Liver (tissue), 8 donors: ENCODE measurements at regions not wholly inside any gene's neighbourhood (a gene's known extent, or its start where the extent isn't known, plus 50 kb on each side); places are given as distances from the start of the nearest gene placed in this dataset.

Experiments used
- DNase-seq: peaks from one replicate; pipeline ENCODE4 v3.0.0-alpha.2; 2017; ENCODE audit warnings: low spot score
- H3K27ac ChIP-seq, 2 donors: one replicate each; pipeline ENCODE4 v1.7.0; 2013; ENCODE audit warnings: inconsistent platforms in 2 of 2, low read length in 2 of 2, control low read depth in 1 of 2, low read depth in 1 of 2, mild to moderate bottlenecking in 1 of 2
- H3K27me3 ChIP-seq, 4 donors: one replicate each; pipeline versions ENCODE4 v1.6.1 to v1.7.0; 2013; ENCODE audit warnings: low read length in 3 of 4, inconsistent platforms in 1 of 4, mild to moderate bottlenecking in 1 of 4, moderate library complexity in 1 of 4; ENCODE audit not compliant: control insufficient read depth in 4 of 4, insufficient read depth in 4 of 4
- H3K36me3 ChIP-seq, 4 donors: one replicate each; pipeline versions ENCODE4 v1.6.1 to v1.7.0; 2013; ENCODE audit warnings: low read length in 3 of 4, mild to moderate bottlenecking in 3 of 4, low read depth in 1 of 4, moderate library complexity in 1 of 4; ENCODE audit not compliant: control insufficient read depth in 4 of 4, insufficient read depth in 3 of 4
- H3K4me1 ChIP-seq, 4 donors: one replicate each; pipeline versions ENCODE4 v1.6.1 to v1.7.0; 2013; ENCODE audit warnings: low read length in 3 of 4, mild to moderate bottlenecking in 3 of 4, moderate library complexity in 1 of 4; ENCODE audit not compliant: control insufficient read depth in 4 of 4, insufficient read depth in 4 of 4
- H3K4me3 ChIP-seq, 3 donors: one replicate each; pipeline versions ENCODE4 v1.6.1 to v1.7.0; 2013; ENCODE audit warnings: low read length in 3 of 3, control low read depth in 1 of 3, low read depth in 1 of 3, mild to moderate bottlenecking in 1 of 3
- H3K9ac ChIP-seq, 2 donors: one replicate each; pipeline ENCODE4 v1.7.0; 2013; ENCODE audit warnings: low read length in 2 of 2, mild to moderate bottlenecking in 2 of 2, moderate library complexity in 2 of 2, control low read depth in 1 of 2, low read depth in 1 of 2
- H3K9me3 ChIP-seq, 4 donors: one replicate each; pipeline versions ENCODE4 v1.6.1 to v1.7.0; 2013; ENCODE audit warnings: low read length in 3 of 4; ENCODE audit not compliant: control insufficient read depth in 4 of 4
- ATF3 ChIP-seq: IDR thresholded peaks from 2 replicates; pipeline ENCODE4 v1.6.1; 2016; ENCODE audit warnings: antibody characterized with exemption
- CTCF ChIP-seq: fragments of 150-350 bp; IDR thresholded peaks from 2 replicates; pipeline ENCODE4 v1.5.1; 2017; ENCODE audit warnings: improper control_type of control experiment, low read depth, low read length; ENCODE audit not compliant: missing input control
- EGR1 ChIP-seq, 2 donors: IDR thresholded peaks; 2 replicates each; pipeline ENCODE4 v1.6.1; 2016 to 2018; ENCODE audit warnings: antibody characterized with exemption in 2 of 2, low read depth in 2 of 2
- FOXA1 ChIP-seq: IDR thresholded peaks from 2 replicates; pipeline ENCODE4 v1.6.1; 2016; ENCODE audit warnings: antibody characterized with exemption
- FOXA2 ChIP-seq: IDR thresholded peaks from 2 replicates; pipeline ENCODE4 v1.6.1; 2016; ENCODE audit warnings: antibody characterized with exemption
- GABPA ChIP-seq, 2 donors: IDR thresholded peaks in 1 of 2; conservative IDR thresholded peaks in 1 of 2; 2 replicates each; pipeline ENCODE4 v1.6.1; 2016; ENCODE audit warnings: antibody characterized with exemption in 2 of 2, mild to moderate bottlenecking in 1 of 2, moderate library complexity in 1 of 2
- HNF4A ChIP-seq, 2 donors: conservative IDR thresholded peaks; 2 replicates each; pipeline ENCODE4 v1.6.1; 2016; ENCODE audit warnings: antibody characterized with exemption in 2 of 2, mild to moderate bottlenecking in 2 of 2
- HNF4G ChIP-seq: IDR thresholded peaks from 2 replicates; pipeline ENCODE4 v1.6.1; 2016; ENCODE audit warnings: antibody characterized with exemption
- JUND ChIP-seq, 2 donors: IDR thresholded peaks; 2 replicates each; pipeline ENCODE4 v1.6.1; 2016; ENCODE audit warnings: antibody characterized with exemption in 2 of 2
- MAX ChIP-seq: IDR thresholded peaks from 2 replicates; pipeline ENCODE4 v1.6.1; 2016; ENCODE audit warnings: antibody characterized with exemption
- NR2F2 ChIP-seq: IDR thresholded peaks from 2 replicates; pipeline ENCODE4 v1.6.1; 2016; ENCODE audit warnings: antibody characterized with exemption
- RAD21 ChIP-seq, 2 donors: IDR thresholded peaks; 2 replicates each; pipeline ENCODE4 v1.6.1; 2016; ENCODE audit warnings: antibody characterized with exemption in 2 of 2, mild to moderate bottlenecking in 2 of 2
- REST ChIP-seq: IDR thresholded peaks from 2 replicates; pipeline ENCODE4 v1.6.1; 2016; ENCODE audit warnings: antibody characterized with exemption, mild to moderate bottlenecking
- RXRA ChIP-seq, 2 donors: IDR thresholded peaks; 2 replicates each; pipeline ENCODE4 v1.6.1; 2017 to 2018; ENCODE audit warnings: antibody characterized with exemption in 2 of 2, mild to moderate bottlenecking in 1 of 2
- SP1 ChIP-seq: IDR thresholded peaks from 2 replicates; pipeline ENCODE4 v1.6.1; 2018; ENCODE audit warnings: antibody characterized with exemption, mild to moderate bottlenecking
- TAF1 ChIP-seq: conservative IDR thresholded peaks from 2 replicates; pipeline ENCODE4 v1.6.1; 2016; ENCODE audit warnings: antibody characterized with exemption, mild to moderate bottlenecking
- YY1 ChIP-seq: IDR thresholded peaks from 2 replicates; pipeline ENCODE4 v1.6.1; 2016; ENCODE audit warnings: antibody characterized with exemption, mild to moderate bottlenecking
- ZBTB33 ChIP-seq: IDR thresholded peaks from 2 replicates; pipeline ENCODE4 v1.6.1; 2016; ENCODE audit warnings: antibody characterized with exemption
- WGBS: extraction: QIAGEN DNeasy Blood & Tissue Kit; methylation state at CpG from one replicate; pipeline ENCODE4 v1.1.7; 2013; 5-methylcytosine and 5-hydroxymethylcytosine counted together
- donor health status: healthy.
- donor health status: healthy.
- donor health status: healthy.
- donor health status: healthy.
- donor health status: healthy.

GRCh38 chr12:53867216-53868012, 71.2 kb upstream of the HOXC13 start:
- peaks cover 0 to 16% (median 0%) of the 10 kb centered on the region in 4 donors for H3K27me3 ChIP-seq

GRCh38 chr12:53868511-53868986, 70.1 kb upstream of the HOXC13 start:
- TF ChIP-seq NR2F2 (no peak), ZBTB33 (no peak), GABPA (IDR thresholded peaks at IDR 0.05 in 1 of 2, conservative IDR thresholded peaks at IDR 0.05 in 1 of 2) (no peak), REST (no peak), SP1 (no peak), MAX (no peak), RAD21 (IDR thresholded peaks at IDR 0.05) (no peak), YY1 (no peak), CTCF (no peak), HNF4G (no peak), RXRA (IDR thresholded peaks at IDR 0.05) (no peak), HNF4A (conservative IDR thresholded peaks at IDR 0.05) (no peak), EGR1 (IDR thresholded peaks at IDR 0.05; ENCODE audit: low read depth in 2 of 2) (no peak), FOXA1 (no peak), TAF1 (no peak), ATF3 (no peak), FOXA2 (no peak), JUND (IDR thresholded peaks at IDR 0.05) (no peak)
- no peak overlapping the region for H3K27ac ChIP-seq
- H3K4me1 ChIP-seq = no peaks in the 10 kb centered on the region
- no peaks in the 10 kb centered on the region for H3K9me3 ChIP-seq
- H3K4me3 ChIP-seq = no peak overlapping the region
- 66% methylated on average over 5 of the region's 5 CpGs for WGBS
- DNase-seq = no peak
- peaks cover 0 to 16% (median 0%) of the 10 kb centered on the region in 4 donors for H3K27me3 ChIP-seq
- no peak overlapping the region for H3K9ac ChIP-seq
- H3K36me3 ChIP-seq = no peaks in the 10 kb centered on the region

More at GRCh38 chr12:53867216-53868012, 71.2 kb upstream of the HOXC13 start:
- DNase-seq = no peak
- Histone ChIP-seq H3K9ac (no peak overlapping the region), H3K4me3 (no peak overlapping the region), H3K27ac (no peak overlapping the region), H3K4me1 (no peaks in the 10 kb centered on the region), H3K36me3 (no peaks in the 10 kb centered on the region), H3K9me3 (no peaks in the 10 kb centered on the region)
- 41% methylated on average over 3 of the region's 3 CpGs for WGBS
- TF ChIP-seq HNF4G (no peak), MAX (no peak)
